ENCODE measurements at regions not wholly inside any gene's neighbourhood (a gene's known extent, or its start where the extent isn't known, plus 50 kb on each side); places are given as distances from the start of the nearest gene placed in this dataset.

- no peak for DNase-seq (ENCODE audit: low read depth, low spot score)
These were observed 344.0 kb downstream of the CHRM3 start for GRCh38 chr1:239730378-239730777.

- DNase-seq (ENCODE audit: low read depth, low spot score) = no peak
These were observed 344.8 kb downstream of the CHRM3 start for GRCh38 chr1:239731082-239731748.

- no peak for DNase-seq (ENCODE audit: low read depth, low spot score)
These were observed 346.4 kb downstream of the CHRM3 start for GRCh38 chr1:239732770-239733169.

- no peak for DNase-seq (ENCODE audit: low read depth, low spot score)
These were observed 347.6 kb downstream of the CHRM3 start for GRCh38 chr1:239733995-239734394.

- DNase-seq (ENCODE audit: low read depth, low spot score) = no peak
These were observed 348.7 kb downstream of the CHRM3 start for GRCh38 chr1:239735111-239735510.

GRCh38 chr1:239736479-239736878 lies 350.1 kb downstream of the CHRM3 start:
- no peak for DNase-seq (ENCODE audit: low read depth, low spot score)

- no peak for DNase-seq (ENCODE audit: low read depth, low spot score)
These were observed 352.3 kb upstream of the FMN2 start for GRCh38 chr1:239739375-239739774.

- no peak for DNase-seq (ENCODE audit: low read depth, low spot score)
These were observed 351.8 kb upstream of the FMN2 start for GRCh38 chr1:239739919-239740318.

GRCh38 chr1:239742416-239743109 lies 349.1 kb upstream of the FMN2 start:
- no peak for DNase-seq (ENCODE audit: low read depth, low spot score)

- no peak for DNase-seq (ENCODE audit: low read depth, low spot score)
These were observed 346.8 kb upstream of the FMN2 start for GRCh38 chr1:239744851-239745250.

- no peak for DNase-seq (ENCODE audit: low read depth, low spot score)
These were observed 336.4 kb upstream of the FMN2 start for GRCh38 chr1:239755107-239755912.

- no peak for DNase-seq (ENCODE audit: low read depth, low spot score)
These were observed 334.0 kb upstream of the FMN2 start for GRCh38 chr1:239757716-239758115.

GRCh38 chr1:239758756-239759155 lies 332.9 kb upstream of the FMN2 start:
- no peak for DNase-seq (ENCODE audit: low read depth, low spot score)

GRCh38 chr1:239761509-239761908 lies 330.2 kb upstream of the FMN2 start:
- DNase-seq (ENCODE audit: low read depth, low spot score) = no peak

GRCh38 chr1:239763850-239764249 lies 327.8 kb upstream of the FMN2 start:
- no peak for DNase-seq (ENCODE audit: low read depth, low spot score)

- DNase-seq (ENCODE audit: low read depth, low spot score) = no peak
These were observed 327.1 kb upstream of the FMN2 start for GRCh38 chr1:239764546-239764945.

GRCh38 chr1:239765163-239765562 lies 326.5 kb upstream of the FMN2 start:
- no peak for DNase-seq (ENCODE audit: low read depth, low spot score)

GRCh38 chr1:239771550-239771949 lies 320.1 kb upstream of the FMN2 start:
- DNase-seq (ENCODE audit: low read depth, low spot score) = no peak

GRCh38 chr1:239772446-239772845 lies 319.2 kb upstream of the FMN2 start:
- no peak for DNase-seq (ENCODE audit: low read depth, low spot score)

GRCh38 chr1:239775466-239775865 lies 316.2 kb upstream of the FMN2 start:
- DNase-seq (ENCODE audit: low read depth, low spot score) = no peak

- DNase-seq (ENCODE audit: low read depth, low spot score) = no peak
These were observed 313.4 kb upstream of the FMN2 start for GRCh38 chr1:239778208-239778813.

GRCh38 chr1:239779962-239780361 lies 311.7 kb upstream of the FMN2 start:
- DNase-seq (ENCODE audit: low read depth, low spot score) = no peak

Measured in iPS DF 19.7 (cell line).